ENCODE measurements at regions not wholly inside any gene's neighbourhood (a gene's known extent, or its start where the extent isn't known, plus 50 kb on each side); places are given as distances from the start of the nearest gene placed in this dataset.

GRCh38 chr20:12056839-12057238, 139.1 kb downstream of the BTBD3 start:
- TF ChIP-seq CTCF (IDR thresholded peaks at IDR 0.05) (no peak), POLR2AphosphoS5 (IDR thresholded peaks at IDR 0.05) (no peak), EP300 (IDR thresholded peaks at IDR 0.05) (no peak), POLR2A (IDR thresholded peaks at IDR 0.05; ENCODE audit: low read depth) (no peak)
